ENCODE measurements at regions not wholly inside any gene's neighbourhood (a gene's known extent, or its start where the extent isn't known, plus 50 kb on each side); places are given as distances from the start of the nearest gene placed in this dataset.
"Not testable (repeated sequence)": the region's sequence is repeated elsewhere in the genome, so short reads cannot be mapped to it uniquely, and the experiment has no call there.

DNA sequence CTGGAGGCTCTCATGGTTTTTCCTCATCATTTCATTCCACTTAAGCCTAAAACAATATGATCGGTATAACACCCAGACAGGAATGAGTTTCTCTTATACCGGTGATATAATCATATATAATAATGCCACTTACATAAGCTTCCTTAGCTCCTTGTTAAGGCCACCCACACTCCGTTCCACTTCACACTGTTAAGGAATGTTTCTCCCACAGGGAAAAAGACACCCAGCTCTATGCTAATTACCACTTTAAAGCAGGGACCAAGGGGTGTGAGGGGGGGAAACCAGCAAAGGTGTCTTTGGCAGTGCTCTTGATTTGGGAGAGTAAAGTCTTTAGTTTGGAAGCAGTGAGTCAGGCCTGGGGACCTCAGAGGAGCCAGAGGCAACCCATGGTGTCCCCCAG, 245.4 kb downstream of the NPIPA7 start:
- not testable (repeated sequence) for H3K23ac ChIP-seq (ENCODE audit: low read length in 2 of 2); H3K4me3 ChIP-seq (ENCODE audit: insufficient read depth in 1 of 2, low read depth in 1 of 2, low read length in 2 of 2); H2BK120ac ChIP-seq (ENCODE audit: low read depth, low read length); H2BK5ac ChIP-seq (ENCODE audit: low read depth, low read length, poor library complexity, severe bottlenecking); H2AFZ ChIP-seq (ENCODE audit: low read depth, low read length); H3K27me3 ChIP-seq (ENCODE audit: control insufficient read depth in 1 of 2, insufficient read depth in 1 of 2, low read length in 2 of 2); H4K91ac ChIP-seq (ENCODE audit: low read length); H3K27ac ChIP-seq (ENCODE audit: low read length, poor library complexity, severe bottlenecking); H3K79me1 ChIP-seq (replicated peaks; ENCODE audit: low read length, poor library complexity, severe bottlenecking); DNase-seq; H3K18ac ChIP-seq (ENCODE audit: low read depth in 1 of 2, low read length in 2 of 2); H2BK15ac ChIP-seq (ENCODE audit: low read depth, poor library complexity, severe bottlenecking); H3K4me2 ChIP-seq (ENCODE audit: low read length, poor library complexity, severe bottlenecking); H2AK5ac ChIP-seq (ENCODE audit: low read length, severe bottlenecking); H3K14ac ChIP-seq (ENCODE audit: low read length in 2 of 2); H3K4me1 ChIP-seq (ENCODE audit: control insufficient read depth, insufficient read depth, low read depth, low read length); H2BK12ac ChIP-seq (ENCODE audit: low read length in 2 of 2); H4K8ac ChIP-seq (ENCODE audit: low read length); H3K9ac ChIP-seq (ENCODE audit: low read length); H3K4ac ChIP-seq (ENCODE audit: low read depth in 1 of 2, low read length in 2 of 2); H3K9me3 ChIP-seq (ENCODE audit: control insufficient read depth, low read length); H3K36me3 ChIP-seq (ENCODE audit: control insufficient read depth in 1 of 2, insufficient read depth in 2 of 2, low read depth in 1 of 2, low read length in 2 of 2)
- WGBS: 0% methylated on average over 1 of the region's 3 CpGs

DNA sequence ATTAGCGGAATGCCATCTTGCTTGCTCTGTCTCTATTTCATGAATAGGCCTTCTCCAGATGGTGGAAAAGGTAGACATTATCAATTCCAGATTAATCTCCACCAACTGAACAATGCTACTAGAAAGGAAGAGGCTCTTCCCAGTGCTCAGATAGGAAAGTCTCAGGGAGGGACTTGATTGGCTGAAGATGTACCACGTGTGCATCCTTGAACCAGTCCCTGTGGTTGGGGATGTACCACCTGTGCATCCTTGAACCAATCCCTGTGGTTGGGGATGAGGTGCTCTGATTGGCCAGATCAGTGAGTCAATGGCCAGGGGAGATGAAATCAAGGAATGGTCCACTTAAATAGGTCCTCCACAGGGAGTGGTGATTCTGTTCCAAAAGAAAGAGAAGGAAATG, 246.2 kb downstream of the NPIPA7 start:
- not testable (repeated sequence) for H3K9ac ChIP-seq (ENCODE audit: low read length); H3K4me3 ChIP-seq (ENCODE audit: insufficient read depth in 1 of 2, low read depth in 1 of 2, low read length in 2 of 2); H2BK5ac ChIP-seq (ENCODE audit: low read depth, low read length, poor library complexity, severe bottlenecking); H3K14ac ChIP-seq (ENCODE audit: low read length in 2 of 2); H3K4me2 ChIP-seq (ENCODE audit: low read length, poor library complexity, severe bottlenecking); H3K4ac ChIP-seq (ENCODE audit: low read depth in 1 of 2, low read length in 2 of 2); H3K4me1 ChIP-seq (ENCODE audit: control insufficient read depth, insufficient read depth, low read depth, low read length); H2BK12ac ChIP-seq (ENCODE audit: low read length in 2 of 2); H2AFZ ChIP-seq (ENCODE audit: low read depth, low read length); H2AK5ac ChIP-seq (ENCODE audit: low read length, severe bottlenecking); H3K18ac ChIP-seq (ENCODE audit: low read depth in 1 of 2, low read length in 2 of 2); H4K91ac ChIP-seq (ENCODE audit: low read length); DNase-seq; H3K23ac ChIP-seq (ENCODE audit: low read length in 2 of 2); H2BK15ac ChIP-seq (ENCODE audit: low read depth, poor library complexity, severe bottlenecking); H3K27ac ChIP-seq (ENCODE audit: low read length, poor library complexity, severe bottlenecking); H4K8ac ChIP-seq (ENCODE audit: low read length); H3K9me3 ChIP-seq (ENCODE audit: control insufficient read depth, low read length); H3K27me3 ChIP-seq (ENCODE audit: control insufficient read depth in 1 of 2, insufficient read depth in 1 of 2, low read length in 2 of 2); H3K36me3 ChIP-seq (ENCODE audit: control insufficient read depth in 1 of 2, insufficient read depth in 2 of 2, low read depth in 1 of 2, low read length in 2 of 2); H3K79me1 ChIP-seq (replicated peaks; ENCODE audit: low read length, poor library complexity, severe bottlenecking); H2BK120ac ChIP-seq (ENCODE audit: low read depth, low read length)
- WGBS: no CpG with 5 or more reads among the region's 2 CpGs

GRCh38 chr16:16627865-16628264, 248.9 kb downstream of the NPIPA7 start:
- H3K4me1 ChIP-seq (ENCODE audit: control insufficient read depth, insufficient read depth, low read depth, low read length); H2AFZ ChIP-seq (ENCODE audit: low read depth, low read length); H2BK5ac ChIP-seq (ENCODE audit: low read depth, low read length, poor library complexity, severe bottlenecking); H3K9me3 ChIP-seq (ENCODE audit: control insufficient read depth, low read length); H3K14ac ChIP-seq (ENCODE audit: low read length in 2 of 2); H4K8ac ChIP-seq (ENCODE audit: low read length); H3K9ac ChIP-seq (ENCODE audit: low read length); H3K4ac ChIP-seq (ENCODE audit: low read depth in 1 of 2, low read length in 2 of 2); H3K79me1 ChIP-seq (replicated peaks; ENCODE audit: low read length, poor library complexity, severe bottlenecking); H3K36me3 ChIP-seq (ENCODE audit: control insufficient read depth in 1 of 2, insufficient read depth in 2 of 2, low read depth in 1 of 2, low read length in 2 of 2); H2BK15ac ChIP-seq (ENCODE audit: low read depth, poor library complexity, severe bottlenecking); H3K27ac ChIP-seq (ENCODE audit: low read length, poor library complexity, severe bottlenecking); H3K18ac ChIP-seq (ENCODE audit: low read depth in 1 of 2, low read length in 2 of 2); H2BK12ac ChIP-seq (ENCODE audit: low read length in 2 of 2); H2BK120ac ChIP-seq (ENCODE audit: low read depth, low read length); H3K27me3 ChIP-seq (ENCODE audit: control insufficient read depth in 1 of 2, insufficient read depth in 1 of 2, low read length in 2 of 2); H3K4me3 ChIP-seq (ENCODE audit: insufficient read depth in 1 of 2, low read depth in 1 of 2, low read length in 2 of 2); H2AK5ac ChIP-seq (ENCODE audit: low read length, severe bottlenecking); H4K91ac ChIP-seq (ENCODE audit: low read length); H3K23ac ChIP-seq (ENCODE audit: low read length in 2 of 2); DNase-seq; H3K4me2 ChIP-seq (ENCODE audit: low read length, poor library complexity, severe bottlenecking): not testable (repeated sequence)
- WGBS: 85% methylated on average over 3 of the region's 6 CpGs

- not testable (repeated sequence) for H2AFZ ChIP-seq (ENCODE audit: low read depth, low read length); H2BK12ac ChIP-seq (ENCODE audit: low read length in 2 of 2); H3K9ac ChIP-seq (ENCODE audit: low read length); H3K27me3 ChIP-seq (ENCODE audit: control insufficient read depth in 1 of 2, insufficient read depth in 1 of 2, low read length in 2 of 2); H3K14ac ChIP-seq (ENCODE audit: low read length in 2 of 2); H2AK5ac ChIP-seq (ENCODE audit: low read length, severe bottlenecking); H3K18ac ChIP-seq (ENCODE audit: low read depth in 1 of 2, low read length in 2 of 2); H3K4ac ChIP-seq (ENCODE audit: low read depth in 1 of 2, low read length in 2 of 2); H4K91ac ChIP-seq (ENCODE audit: low read length); H4K8ac ChIP-seq (ENCODE audit: low read length); H3K4me2 ChIP-seq (ENCODE audit: low read length, poor library complexity, severe bottlenecking); H2BK15ac ChIP-seq (ENCODE audit: low read depth, poor library complexity, severe bottlenecking); H3K9me3 ChIP-seq (ENCODE audit: control insufficient read depth, low read length); H3K4me3 ChIP-seq (ENCODE audit: insufficient read depth in 1 of 2, low read depth in 1 of 2, low read length in 2 of 2); H3K36me3 ChIP-seq (ENCODE audit: control insufficient read depth in 1 of 2, insufficient read depth in 2 of 2, low read depth in 1 of 2, low read length in 2 of 2); H3K27ac ChIP-seq (ENCODE audit: low read length, poor library complexity, severe bottlenecking); DNase-seq; H3K4me1 ChIP-seq (ENCODE audit: control insufficient read depth, insufficient read depth, low read depth, low read length); H2BK5ac ChIP-seq (ENCODE audit: low read depth, low read length, poor library complexity, severe bottlenecking); H3K23ac ChIP-seq (ENCODE audit: low read length in 2 of 2); H3K79me1 ChIP-seq (replicated peaks; ENCODE audit: low read length, poor library complexity, severe bottlenecking); H2BK120ac ChIP-seq (ENCODE audit: low read depth, low read length)
- 66% methylated on average over 4 of the region's 7 CpGs for WGBS
These were observed 259.3 kb downstream of the NPIPA7 start for GRCh38 chr16:16638231-16638630.
